HepG2 (cell line): ENCODE measurements at regions not wholly inside any gene's neighbourhood (a gene's known extent, or its start where the extent isn't known, plus 50 kb on each side); places are given as distances from the start of the nearest gene placed in this dataset.

ENCODE experiments used
- ATAC-seq: fragments of 200-7000 bp; cut with Tn5 transposase; 3 replicates; pipeline ENCODE4 v1.9.1; 2020; ENCODE audit warnings: mild to moderate bottlenecking, moderate library complexity
- BruUV-seq: library from RNA; stranded (reverse); fragments of 400-500 nt; replicated peaks from 2 replicates; lab custom pipeline; 2021; lab: Mats Ljungman, UMichigan
- CTCF ChIA-PET: fragments of 300-600 bp; formaldehyde crosslinking; extraction: SDS; loops from one replicate; lab custom pipeline; 2021; ENCODE audit warnings: low total read pairs, inconsistent platforms, low intra/inter-chr PET ratio; lab: Yijun Ruan, JAX
- POLR2A ChIA-PET: fragments of 350-600 bp; sonication (Branson Sonifier 250); formaldehyde crosslinking; loops from one replicate; lab custom pipeline; 2020; ENCODE audit warnings: antibody characterized with exemption, inconsistent platforms; lab: Yijun Ruan, JAX
- DNase-seq: peaks from one replicate; pipeline ENCODE4 v3.0.0-alpha.2; 2015; ENCODE audit warnings: low spot score
- FAIRE-seq: peaks from 3 replicates; lab custom pipeline; 2011; peaks lifted over from hg19 to GRCh38; lab: Jason Lieb, UNC
- H2AFZ ChIP-seq: one replicate; pipeline ENCODE4 v1.6.1; 2011; ENCODE audit warnings: low read length, inconsistent platforms
- H3K27ac ChIP-seq: fragments of 300-600 bp; 3 replicates; pipeline ENCODE4 v1.8.0; 2011; ENCODE audit warnings: mixed run types, mild to moderate bottlenecking, mixed read lengths, low read length, inconsistent platforms; ENCODE audit not compliant: insufficient read depth; ENCODE audit errors: extremely low read length
- H3K27me3 ChIP-seq, 2 experiments: fragments of 200-600 bp in 1 of 2; 2 replicates in 1 of 2; 3 replicates in 1 of 2; pipeline versions ENCODE4 v1.6.0 to v1.8.0; 2011; ENCODE audit warnings: low read length in 2 of 2, mild to moderate bottlenecking in 2 of 2, moderate library complexity in 2 of 2, inconsistent platforms in 1 of 2; ENCODE audit not compliant: insufficient read depth in 2 of 2, control insufficient read depth in 1 of 2
- H3K36me3 ChIP-seq, 2 experiments: fragments of 200-600 bp in 1 of 2; replicated peaks in 1 of 2; 2 replicates in 1 of 2; 3 replicates in 1 of 2; pipeline versions ENCODE4 v1.5.1 to v1.8.0; 2011; ENCODE audit warnings: low read length in 2 of 2, inconsistent platforms in 1 of 2; ENCODE audit not compliant: insufficient read depth in 2 of 2, control insufficient read depth in 1 of 2
- H3K4me1 ChIP-seq: 2 replicates; pipeline ENCODE4 v1.5.1; 2012; ENCODE audit warnings: low read length, inconsistent platforms; ENCODE audit not compliant: insufficient read depth
- H3K4me2 ChIP-seq: 2 replicates; pipeline ENCODE4 v1.6.0; 2011; ENCODE audit warnings: low read depth, low read length, inconsistent platforms
- H3K4me3 ChIP-seq, 3 experiments: fragments of 200-600 bp in 1 of 3; sonication (generic), shearing (Covaris generic) in 1 of 3; replicated peaks in 1 of 3; 2 replicates each; pipeline ENCODE4 v1.5.1; 2011 to 2016; ENCODE audit warnings: low read length in 3 of 3, inconsistent platforms in 2 of 3, low read depth in 2 of 3, mild to moderate bottlenecking in 2 of 3, control low read depth in 1 of 3, mixed read lengths in 1 of 3; ENCODE audit not compliant: insufficient read depth in 1 of 3
- H3K79me2 ChIP-seq: one replicate; pipeline ENCODE4 v1.6.1; 2011; ENCODE audit warnings: low read length, inconsistent platforms; ENCODE audit not compliant: insufficient read depth
- H3K9ac ChIP-seq: 2 replicates; pipeline ENCODE4 v1.6.0; 2011; ENCODE audit warnings: mild to moderate bottlenecking, low read depth, low read length, inconsistent platforms; ENCODE audit not compliant: insufficient read depth
- H3K9me3 ChIP-seq: 2 replicates; pipeline ENCODE4 v1.5.1; 2012; ENCODE audit warnings: mild to moderate bottlenecking, low read length
- H4K20me1 ChIP-seq: 2 replicates; pipeline ENCODE4 v1.6.0; 2011; ENCODE audit warnings: inconsistent platforms, mild to moderate bottlenecking, low read length, moderate library complexity; ENCODE audit not compliant: insufficient read depth
- AGO1 ChIP-seq: fragments of 200-400 bp; formaldehyde crosslinking; IDR thresholded peaks from 2 replicates; pipeline ENCODE4 v1.6.1; 2017; ENCODE audit warnings: mild to moderate bottlenecking, low read depth, low read length, moderate library complexity; ENCODE audit not compliant: poor library complexity, severe bottlenecking
- NFATC3 ChIP-seq: sonication (generic); formaldehyde crosslinking; IDR thresholded peaks from 2 replicates; pipeline ENCODE4 v1.5.1; 2020; ENCODE audit warnings: mild to moderate bottlenecking, missing genetic modification reagents
- PBX3 ChIP-seq: sonication (generic); formaldehyde crosslinking; IDR thresholded peaks from 2 replicates; pipeline ENCODE4 v1.8.1; 2023; ENCODE audit warnings: missing genetic modification reagents, inconsistent platforms, borderline replicate concordance
- PRPF4 ChIP-seq: fragments of 200-400 bp; formaldehyde crosslinking; IDR thresholded peaks from 2 replicates; pipeline ENCODE4 v1.6.1; 2016; ENCODE audit warnings: low read length, low read depth; ENCODE audit not compliant: poor library complexity, severe bottlenecking
- ZNF33B ChIP-seq: sonication (generic); formaldehyde crosslinking; IDR thresholded peaks from 2 replicates; pipeline ENCODE4 v1.5.1; 2020; ENCODE audit warnings: mild to moderate bottlenecking, missing genetic modification reagents
- ZNF563 ChIP-seq: sonication (generic); formaldehyde crosslinking; IDR thresholded peaks from 2 replicates; pipeline ENCODE4 v1.8.0; 2022; ENCODE audit warnings: mild to moderate bottlenecking, moderate library complexity, missing genetic modification reagents
- WGBS: methylation state at CpG from one replicate; pipeline ENCODE4 v1.1.6; 2017; ENCODE audit warnings: low lambda C conversion rate; 5-methylcytosine and 5-hydroxymethylcytosine counted together
- in situ Hi-C: cut with HindIII; loops from 2 replicates; pipeline ENCODE4 v1.10.0; 2017; ENCODE audit warnings: low pct_unique_long_range_greater_than_20kb; ENCODE audit not compliant: extremely low pct_ligation_motif_present
- intact Hi-C: fragments of 100-400 bp; cut with micrococcal nuclease; formaldehyde crosslinking; loops from one replicate; pipeline ENCODE4 v1.10.0; 2022; ENCODE audit not compliant: unreplicated experiment
- TF ChIP-seq, protein P1 (sequence below): sonication (generic); formaldehyde crosslinking; IDR thresholded peaks from 2 replicates; pipeline ENCODE4 v1.4.0; 2020; ENCODE audit warnings: missing genetic modification reagents, mild to moderate bottlenecking, borderline replicate concordance
- TF ChIP-seq, protein P2 (sequence below): sonication (generic); formaldehyde crosslinking; IDR thresholded peaks from 2 replicates; pipeline ENCODE4 v1.5.0; 2020; ENCODE audit warnings: missing genetic modification reagents
- TF ChIP-seq, protein P3 (sequence below): sonication (generic); formaldehyde crosslinking; IDR thresholded peaks from 2 replicates; pipeline ENCODE4 v1.4.0; 2020; ENCODE audit warnings: missing genetic modification reagents

DNA sequence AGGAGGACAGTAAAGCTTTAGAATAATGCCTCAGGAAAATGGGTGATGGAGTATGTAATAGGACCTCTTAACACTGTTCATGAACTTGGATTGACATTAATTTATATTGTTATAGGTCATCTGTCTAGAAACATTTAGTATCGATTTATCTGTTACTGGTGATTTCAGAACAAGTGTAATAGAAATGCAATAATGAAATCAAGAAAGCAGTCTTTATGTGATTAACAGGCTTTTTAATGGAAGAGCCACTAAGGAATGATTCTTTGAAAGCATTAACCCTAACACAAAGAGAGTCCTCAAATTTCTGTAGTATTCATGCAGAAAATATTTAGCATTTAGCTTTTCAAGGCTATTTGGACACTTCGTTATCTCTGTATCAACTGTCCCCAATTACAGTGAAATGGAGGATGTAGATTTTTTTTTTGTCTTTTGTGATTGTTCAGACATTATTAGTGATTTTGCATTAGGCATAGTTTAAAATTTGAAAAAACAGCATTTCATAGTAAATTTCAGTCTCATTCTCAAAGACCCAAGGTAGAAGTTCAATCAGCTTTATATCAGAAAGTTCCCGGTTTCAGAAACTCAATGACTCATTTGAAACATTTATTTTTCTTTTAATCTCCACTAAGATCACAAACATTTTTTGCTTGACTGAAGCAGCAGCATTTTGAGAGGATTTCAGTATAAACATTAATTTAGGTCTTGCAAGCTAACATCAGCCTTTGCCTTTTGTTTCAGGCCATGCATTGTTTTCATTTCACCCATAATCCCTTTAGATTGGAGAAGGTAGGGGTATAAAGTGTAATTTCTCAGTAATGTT, 56.3 kb downstream of the AGTR2 start:
- no TSS peak for BruUV-seq
- FAIRE-seq: no peak
- TF ChIP-seq PRPF4: no peak
- TF ChIP-seq ZNF33B (CRISPR knock-in tag): no peak
- TF ChIP-seq PBX3 (CRISPR knock-in tag): no peak
- TF ChIP-seq, protein P1, sequence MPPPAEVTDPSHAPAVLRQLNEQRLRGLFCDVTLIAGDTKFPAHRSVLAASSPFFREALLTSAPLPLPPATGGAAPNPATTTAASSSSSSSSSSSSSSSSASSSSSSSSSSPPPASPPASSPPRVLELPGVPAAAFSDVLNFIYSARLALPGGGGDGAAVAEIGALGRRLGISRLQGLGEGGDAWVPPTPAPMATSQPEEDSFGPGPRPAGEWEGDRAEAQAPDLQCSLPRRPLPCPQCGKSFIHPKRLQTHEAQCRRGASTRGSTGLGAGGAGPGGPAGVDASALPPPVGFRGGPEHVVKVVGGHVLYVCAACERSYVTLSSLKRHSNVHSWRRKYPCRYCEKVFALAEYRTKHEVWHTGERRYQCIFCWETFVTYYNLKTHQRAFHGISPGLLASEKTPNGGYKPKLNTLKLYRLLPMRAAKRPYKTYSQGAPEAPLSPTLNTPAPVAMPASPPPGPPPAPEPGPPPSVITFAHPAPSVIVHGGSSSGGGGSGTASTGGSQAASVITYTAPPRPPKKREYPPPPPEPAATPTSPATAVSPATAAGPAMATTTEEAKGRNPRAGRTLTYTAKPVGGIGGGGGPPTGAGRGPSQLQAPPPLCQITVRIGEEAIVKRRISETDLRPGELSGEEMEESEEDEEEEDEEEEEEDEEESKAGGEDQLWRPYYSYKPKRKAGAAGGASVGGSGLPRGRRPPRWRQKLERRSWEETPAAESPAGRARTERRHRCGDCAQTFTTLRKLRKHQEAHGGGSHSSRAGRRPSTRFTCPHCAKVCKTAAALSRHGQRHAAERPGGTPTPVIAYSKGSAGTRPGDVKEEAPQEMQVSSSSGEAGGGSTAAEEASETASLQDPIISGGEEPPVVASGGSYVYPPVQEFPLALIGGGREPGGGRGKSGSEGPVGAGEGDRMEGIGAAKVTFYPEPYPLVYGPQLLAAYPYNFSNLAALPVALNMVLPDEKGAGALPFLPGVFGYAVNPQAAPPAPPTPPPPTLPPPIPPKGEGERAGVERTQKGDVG (CRISPR knock-in tag): no peak
- TF ChIP-seq, protein P2, sequence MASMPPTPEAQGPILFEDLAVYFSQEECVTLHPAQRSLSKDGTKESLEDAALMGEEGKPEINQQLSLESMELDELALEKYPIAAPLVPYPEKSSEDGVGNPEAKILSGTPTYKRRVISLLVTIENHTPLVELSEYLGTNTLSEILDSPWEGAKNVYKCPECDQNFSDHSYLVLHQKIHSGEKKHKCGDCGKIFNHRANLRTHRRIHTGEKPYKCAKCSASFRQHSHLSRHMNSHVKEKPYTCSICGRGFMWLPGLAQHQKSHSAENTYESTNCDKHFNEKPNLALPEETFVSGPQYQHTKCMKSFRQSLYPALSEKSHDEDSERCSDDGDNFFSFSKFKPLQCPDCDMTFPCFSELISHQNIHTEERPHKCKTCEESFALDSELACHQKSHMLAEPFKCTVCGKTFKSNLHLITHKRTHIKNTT (CRISPR knock-in tag): no peak
- no peak for TF ChIP-seq NFATC3 (CRISPR knock-in tag)
- TF ChIP-seq, protein P3, sequence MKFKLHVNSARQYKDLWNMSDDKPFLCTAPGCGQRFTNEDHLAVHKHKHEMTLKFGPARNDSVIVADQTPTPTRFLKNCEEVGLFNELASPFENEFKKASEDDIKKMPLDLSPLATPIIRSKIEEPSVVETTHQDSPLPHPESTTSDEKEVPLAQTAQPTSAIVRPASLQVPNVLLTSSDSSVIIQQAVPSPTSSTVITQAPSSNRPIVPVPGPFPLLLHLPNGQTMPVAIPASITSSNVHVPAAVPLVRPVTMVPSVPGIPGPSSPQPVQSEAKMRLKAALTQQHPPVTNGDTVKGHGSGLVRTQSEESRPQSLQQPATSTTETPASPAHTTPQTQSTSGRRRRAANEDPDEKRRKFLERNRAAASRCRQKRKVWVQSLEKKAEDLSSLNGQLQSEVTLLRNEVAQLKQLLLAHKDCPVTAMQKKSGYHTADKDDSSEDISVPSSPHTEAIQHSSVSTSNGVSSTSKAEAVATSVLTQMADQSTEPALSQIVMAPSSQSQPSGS (CRISPR knock-in tag): no peak
- TF ChIP-seq AGO1: no peak
- no peak for TF ChIP-seq ZNF563
- TF ChIP-seq, all 625 proteins: peak for 0
- Histone ChIP-seq H3K4me3 (no peak overlapping the region), H4K20me1 (no peaks in the 10 kb centered on the region), H3K36me3 (no peaks in the 10 kb centered on the region), H2AFZ (no peak overlapping the region), H3K4me2 (no peak overlapping the region), H3K9me3 (no peaks in the 10 kb centered on the region), H3K4me1 (peaks cover 13% of the 10 kb centered on the region; the same call in 1 of the 2 replicates), H3K27me3 (no peaks in the 10 kb centered on the region), H3K79me2 (no peaks in the 10 kb centered on the region), H3K9ac (no peak overlapping the region), H3K27ac (no peak overlapping the region)
- in situ Hi-C loops (no loop called here), intact Hi-C loops (no loop called here)
- no peak for ATAC-seq
- WGBS: 15% methylated on average over 3 of the region's 3 CpGs
- ChIA-PET POLR2A (no interaction called here), CTCF (no interaction called here)
- DNase-seq: no peak
